HCT116 (cell line): ENCODE measurements at regions not wholly inside any gene's neighbourhood (a gene's known extent, or its start where the extent isn't known, plus 50 kb on each side); places are given as distances from the start of the nearest gene placed in this dataset.

ENCODE experiments used
- ATF3 ChIP-seq: IDR thresholded peaks from 2 replicates; pipeline ENCODE4 v1.6.1; 2012
- CBX3 ChIP-seq: IDR thresholded peaks from 2 replicates; pipeline ENCODE4 v1.6.1; 2012; ENCODE audit warnings: low read depth
- CTCF ChIP-seq, 3 experiments: fragments of 200-600 bp in 1 of 3; sonication (generic) in 1 of 3; IDR thresholded peaks in 2 of 3; conservative IDR thresholded peaks in 1 of 3; 2 replicates each; pipeline ENCODE4 v1.5.1; 2012 to 2017; ENCODE audit warnings: low read depth in 2 of 3, low read length in 2 of 3, antibody characterized with exemption in 1 of 3, borderline replicate concordance in 1 of 3, control low read depth in 1 of 3, mild to moderate bottlenecking in 1 of 3, mixed read lengths in 1 of 3, mixed run types in 1 of 3, moderate library complexity in 1 of 3; ENCODE audit not compliant: insufficient read depth in 1 of 3
- ELF1 ChIP-seq: IDR thresholded peaks from 2 replicates; pipeline ENCODE4 v1.6.1; 2012; ENCODE audit warnings: low read depth, borderline replicate concordance
- EZH2 ChIP-seq: fragments of 200-600 bp; sonication (generic); IDR thresholded peaks from 2 replicates; pipeline ENCODE4 v1.6.1; 2017; ENCODE audit warnings: antibody characterized with exemption, mixed run types
- FOSL1 ChIP-seq: IDR thresholded peaks from 2 replicates; pipeline ENCODE4 v1.6.1; 2012; ENCODE audit warnings: low read depth
- JUND ChIP-seq: IDR thresholded peaks from 2 replicates; pipeline ENCODE4 v1.6.1; 2012
- POLR2A ChIP-seq: IDR thresholded peaks from 2 replicates; pipeline ENCODE4 v1.7.0; 2011; ENCODE audit warnings: borderline replicate concordance; ENCODE audit not compliant: insufficient read depth, insufficient read length; ENCODE audit errors: extremely low read depth
- RAD21 ChIP-seq: IDR thresholded peaks from 2 replicates; pipeline ENCODE4 v1.6.1; 2012; ENCODE audit warnings: low read depth, mild to moderate bottlenecking
- SP1 ChIP-seq: IDR thresholded peaks from 2 replicates; pipeline ENCODE4 v1.6.1; 2012; ENCODE audit warnings: low read depth
- TCF7L2 ChIP-seq: IDR thresholded peaks from 2 replicates; pipeline ENCODE4 v1.7.0; 2011; ENCODE audit warnings: borderline replicate concordance, inconsistent platforms; ENCODE audit not compliant: insufficient read depth, insufficient read length; ENCODE audit errors: extremely low read depth
- ZBTB33 ChIP-seq: IDR thresholded peaks from 2 replicates; pipeline ENCODE4 v1.6.1; 2011; ENCODE audit warnings: mild to moderate bottlenecking, low read length, moderate library complexity; ENCODE audit not compliant: insufficient replicate concordance; ENCODE audit errors: extremely low read depth

DNA sequence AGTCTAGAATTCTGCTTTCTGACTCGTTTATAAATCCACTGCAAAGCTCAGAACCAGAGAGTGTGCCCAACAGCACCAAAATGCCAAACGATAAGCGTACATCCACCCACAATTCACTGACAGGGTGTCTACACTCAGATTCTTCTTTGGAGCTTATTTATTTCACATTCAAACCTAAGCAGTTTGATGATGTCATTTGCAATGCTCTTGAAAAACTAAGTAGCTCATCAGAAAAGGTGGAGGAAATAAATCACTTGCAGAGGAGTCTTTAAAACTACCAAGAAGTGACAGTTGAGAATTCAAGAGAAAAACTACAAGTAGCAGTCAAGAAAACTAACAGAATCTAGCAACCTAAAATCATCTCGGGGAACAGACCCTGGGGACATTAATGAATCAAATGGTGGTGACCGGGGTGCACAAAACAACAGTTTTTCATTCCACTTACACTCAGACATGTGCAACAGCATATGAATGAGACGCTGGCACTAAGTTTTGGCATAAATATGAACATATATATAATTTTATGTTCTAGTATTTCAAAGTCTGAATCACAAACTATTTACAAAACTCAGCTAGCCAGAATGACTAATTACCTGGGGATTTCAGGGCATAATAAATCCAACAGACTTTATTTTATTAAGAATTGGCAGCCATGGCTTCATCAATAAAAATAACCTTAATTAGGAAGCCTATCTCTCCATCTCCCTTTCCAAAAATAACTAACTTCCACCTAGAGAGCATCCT is 119.4 kb downstream of the SIPA1L2 start:
- no peak for TF ChIP-seq FOSL1
- no peak for TF ChIP-seq CTCF (IDR thresholded peaks at IDR 0.05 in 2 of 3, conservative IDR thresholded peaks at IDR 0.05 in 1 of 3; ENCODE audit: borderline replicate concordance in 1 of 3, insufficient read depth in 1 of 3, low read depth in 2 of 3, low read length in 2 of 3)
- no peak for TF ChIP-seq JUND
- TF ChIP-seq EZH2, result no peak
- no peak for TF ChIP-seq RAD21
- no peak for TF ChIP-seq POLR2A
- no peak for TF ChIP-seq SP1
- no peak for TF ChIP-seq ELF1
- no peak for TF ChIP-seq TCF7L2
- TF ChIP-seq ZBTB33, result no peak
- TF ChIP-seq CBX3, result no peak
- TF ChIP-seq ATF3, result no peak
